WTC11 (cell line): ENCODE measurements at regions not wholly inside any gene's neighbourhood (a gene's known extent, or its start where the extent isn't known, plus 50 kb on each side); places are given as distances from the start of the nearest gene placed in this dataset.

ENCODE experiments used
- ATAC-seq: fragments of 200-7000 bp; cut with Tn5 transposase; 2 replicates; pipeline ENCODE4 v1.10.0; 2021; ENCODE audit warnings: mild to moderate bottlenecking, moderate library complexity
- CTCF ChIA-PET: fragments of 300-600 bp; sonication (Branson Sonifier 250); formaldehyde crosslinking; loops from one replicate; lab custom pipeline; 2021; ENCODE audit warnings: antibody characterized with exemption; lab: Charles Lee
- POLR2A ChIA-PET: fragments of 350-600 bp; sonication (Branson Sonifier 250); formaldehyde crosslinking; loops from one replicate; lab custom pipeline; 2021; ENCODE audit warnings: antibody characterized with exemption; lab: Charles Lee
- DNase-seq: peaks from one replicate; pipeline ENCODE4 v3.0.0; 2021; ENCODE audit warnings: low spot score
- H3K27ac Mint-ChIP-seq: 2 replicates; pipeline ENCODE4 v1.8.0; 2021; ENCODE audit warnings: mixed read lengths
- H3K27me3 Mint-ChIP-seq: 2 replicates; pipeline ENCODE4 v1.8.0; 2021; ENCODE audit warnings: low read depth, mild to moderate bottlenecking, moderate library complexity, mixed read lengths
- H3K36me3 Mint-ChIP-seq: 2 replicates; pipeline ENCODE4 v1.8.0; 2021; ENCODE audit warnings: mixed read lengths
- H3K4me1 Mint-ChIP-seq: 2 replicates; pipeline ENCODE4 v1.8.0; 2022; ENCODE audit warnings: mixed read lengths
- H3K4me3 Mint-ChIP-seq: 2 replicates; pipeline ENCODE4 v1.8.0; 2021; ENCODE audit warnings: mild to moderate bottlenecking, moderate library complexity, mixed read lengths
- H3K9me3 Mint-ChIP-seq: 2 replicates; pipeline ENCODE4 v1.8.0; 2021; ENCODE audit warnings: mixed read lengths
- CREM ChIP-seq: sonication (generic); formaldehyde crosslinking; IDR thresholded peaks from 2 replicates; pipeline ENCODE4 v1.8.1; 2022; ENCODE audit warnings: mild to moderate bottlenecking, missing genetic modification reagents, moderate library complexity
- FOXP1 ChIP-seq: sonication (generic); formaldehyde crosslinking; IDR thresholded peaks from 2 replicates; pipeline ENCODE4 v1.8.0; 2022; ENCODE audit warnings: missing genetic modification reagents, mild to moderate bottlenecking, moderate library complexity, borderline replicate concordance
- MYBL2 ChIP-seq: sonication (generic); formaldehyde crosslinking; IDR thresholded peaks from 2 replicates; pipeline ENCODE4 v1.8.1; 2023; ENCODE audit warnings: mild to moderate bottlenecking, moderate library complexity, missing genetic modification reagents
- NFE2L1 ChIP-seq: sonication (generic); formaldehyde crosslinking; IDR thresholded peaks from 2 replicates; pipeline ENCODE4 v1.8.1; 2023; ENCODE audit warnings: missing genetic modification reagents
- SMAD4 ChIP-seq: sonication (generic); formaldehyde crosslinking; IDR thresholded peaks from 2 replicates; pipeline ENCODE4 v1.8.0; 2022; ENCODE audit warnings: mild to moderate bottlenecking, missing genetic modification reagents
- TEAD1 ChIP-seq: sonication (generic); formaldehyde crosslinking; IDR thresholded peaks from 2 replicates; pipeline ENCODE4 v1.8.0; 2022; ENCODE audit warnings: mild to moderate bottlenecking, missing genetic modification reagents
- TEAD4 ChIP-seq: sonication (generic); formaldehyde crosslinking; IDR thresholded peaks from 2 replicates; pipeline ENCODE4 v1.8.0; 2022; ENCODE audit warnings: mild to moderate bottlenecking, missing genetic modification reagents
- ZNF219 ChIP-seq: sonication (generic); formaldehyde crosslinking; IDR thresholded peaks from 2 replicates; pipeline ENCODE4 v1.8.0; 2023; ENCODE audit warnings: missing genetic modification reagents, mild to moderate bottlenecking, borderline replicate concordance
- ZNF317 ChIP-seq: sonication (generic); formaldehyde crosslinking; IDR thresholded peaks from 2 replicates; pipeline ENCODE4 v1.8.1; 2023; ENCODE audit warnings: low read depth, mild to moderate bottlenecking, moderate library complexity, missing genetic modification reagents, borderline replicate concordance
- TF ChIP-seq, protein P1 (sequence below): sonication (generic); formaldehyde crosslinking; IDR thresholded peaks from 2 replicates; pipeline ENCODE4 v1.8.1; 2023; ENCODE audit warnings: mild to moderate bottlenecking, missing genetic modification reagents, borderline replicate concordance
- TF ChIP-seq, protein P2 (sequence below): fragments of 250-450 bp; sonication (Bioruptor Pico); IDR thresholded peaks from 2 replicates; pipeline ENCODE4 v1.9.0; 2021; ENCODE audit warnings: mild to moderate bottlenecking
- TF ChIP-seq, protein P3 (sequence below): fragments of 250-450 bp; sonication (Bioruptor Pico); IDR thresholded peaks from 2 replicates; pipeline ENCODE4 v1.9.0; 2021; ENCODE audit warnings: moderate library complexity, mild to moderate bottlenecking, inconsistent platforms, borderline replicate concordance
- TF ChIP-seq, protein P4 (sequence below): fragments of 250-450 bp; sonication (Bioruptor Pico); IDR thresholded peaks from 2 replicates; pipeline ENCODE4 v1.9.0; 2021; ENCODE audit warnings: mild to moderate bottlenecking, borderline replicate concordance
- TF ChIP-seq, protein P5 (sequence below): sonication (generic); formaldehyde crosslinking; IDR thresholded peaks from 2 replicates; pipeline ENCODE4 v1.8.0; 2023; ENCODE audit warnings: missing genetic modification reagents, mild to moderate bottlenecking, borderline replicate concordance
- TF ChIP-seq, protein P6 (sequence below): sonication (generic); formaldehyde crosslinking; IDR thresholded peaks from 2 replicates; pipeline ENCODE4 v1.8.0; 2022; ENCODE audit warnings: mild to moderate bottlenecking, missing genetic modification reagents
- TF ChIP-seq, protein P7 (sequence below): sonication (generic); formaldehyde crosslinking; IDR thresholded peaks from 2 replicates; pipeline ENCODE4 v1.8.1; 2023; ENCODE audit warnings: mild to moderate bottlenecking, moderate library complexity, missing genetic modification reagents
- TF ChIP-seq, protein P8 (sequence below): fragments of 200-600 bp; IDR thresholded peaks from 2 replicates; pipeline ENCODE4 v1.8.0; 2022; ENCODE audit warnings: antibody characterized with exemption

DNA sequence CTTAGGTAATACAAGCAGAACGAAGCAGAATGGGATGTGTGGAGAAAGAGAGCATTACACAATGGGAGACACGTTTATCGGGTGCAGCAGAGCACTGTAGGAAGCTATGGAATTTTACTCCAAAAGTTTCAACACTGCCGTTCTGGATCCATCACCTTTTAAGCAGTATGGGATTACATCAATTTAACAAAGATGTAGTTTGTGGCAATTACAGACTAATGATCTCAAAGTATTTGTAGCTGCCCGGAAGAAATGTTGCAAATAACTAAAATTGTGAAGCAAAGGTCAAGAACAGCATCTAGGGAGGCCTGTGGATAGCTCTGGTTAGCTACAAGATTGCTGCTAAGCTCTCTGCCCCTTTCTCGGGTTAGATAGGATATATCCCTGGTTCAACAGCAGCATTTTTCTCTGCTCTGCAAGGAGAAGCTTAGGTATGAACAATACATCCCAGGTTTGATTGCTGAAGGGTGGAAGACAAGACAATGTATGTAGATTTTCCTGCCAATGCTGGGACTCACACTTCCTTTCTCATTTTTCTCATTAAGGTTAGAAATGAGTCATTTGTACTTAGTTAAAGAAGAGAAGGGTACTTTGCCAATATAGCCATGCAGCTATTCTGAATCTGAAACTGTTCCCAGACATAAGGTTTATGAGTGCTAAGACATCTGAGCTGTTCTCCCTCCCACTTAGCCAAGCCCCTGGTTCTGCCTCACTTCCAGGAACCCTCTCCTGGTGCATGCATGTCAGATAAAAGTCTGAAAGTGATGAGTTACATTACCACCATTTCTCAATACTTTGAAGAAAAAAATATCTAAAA, 75.0 kb upstream of the HIF1A start:
- POLR2A ChIA-PET, result no interaction called here
- H3K27me3 Mint-ChIP-seq, result no peaks in the 10 kb centered on the region
- no peak overlapping the region for H3K4me3 Mint-ChIP-seq
- H3K36me3 Mint-ChIP-seq, result no peaks in the 10 kb centered on the region
- H3K9me3 Mint-ChIP-seq, result peaks cover 8% of the 10 kb centered on the region
- peaks cover 18% of the 10 kb centered on the region for H3K4me1 Mint-ChIP-seq
- DNase-seq (no peak), ATAC-seq (no peak)
- CTCF ChIA-PET, result interaction anchor here (0.8 to 1.3 kb wide), 3 partner anchors 142 to 324 kb away, joined by 3 read pairs; no protein-coding TSS in a partner anchor
- no peak overlapping the region for H3K27ac Mint-ChIP-seq
- TF ChIP-seq, protein P1, sequence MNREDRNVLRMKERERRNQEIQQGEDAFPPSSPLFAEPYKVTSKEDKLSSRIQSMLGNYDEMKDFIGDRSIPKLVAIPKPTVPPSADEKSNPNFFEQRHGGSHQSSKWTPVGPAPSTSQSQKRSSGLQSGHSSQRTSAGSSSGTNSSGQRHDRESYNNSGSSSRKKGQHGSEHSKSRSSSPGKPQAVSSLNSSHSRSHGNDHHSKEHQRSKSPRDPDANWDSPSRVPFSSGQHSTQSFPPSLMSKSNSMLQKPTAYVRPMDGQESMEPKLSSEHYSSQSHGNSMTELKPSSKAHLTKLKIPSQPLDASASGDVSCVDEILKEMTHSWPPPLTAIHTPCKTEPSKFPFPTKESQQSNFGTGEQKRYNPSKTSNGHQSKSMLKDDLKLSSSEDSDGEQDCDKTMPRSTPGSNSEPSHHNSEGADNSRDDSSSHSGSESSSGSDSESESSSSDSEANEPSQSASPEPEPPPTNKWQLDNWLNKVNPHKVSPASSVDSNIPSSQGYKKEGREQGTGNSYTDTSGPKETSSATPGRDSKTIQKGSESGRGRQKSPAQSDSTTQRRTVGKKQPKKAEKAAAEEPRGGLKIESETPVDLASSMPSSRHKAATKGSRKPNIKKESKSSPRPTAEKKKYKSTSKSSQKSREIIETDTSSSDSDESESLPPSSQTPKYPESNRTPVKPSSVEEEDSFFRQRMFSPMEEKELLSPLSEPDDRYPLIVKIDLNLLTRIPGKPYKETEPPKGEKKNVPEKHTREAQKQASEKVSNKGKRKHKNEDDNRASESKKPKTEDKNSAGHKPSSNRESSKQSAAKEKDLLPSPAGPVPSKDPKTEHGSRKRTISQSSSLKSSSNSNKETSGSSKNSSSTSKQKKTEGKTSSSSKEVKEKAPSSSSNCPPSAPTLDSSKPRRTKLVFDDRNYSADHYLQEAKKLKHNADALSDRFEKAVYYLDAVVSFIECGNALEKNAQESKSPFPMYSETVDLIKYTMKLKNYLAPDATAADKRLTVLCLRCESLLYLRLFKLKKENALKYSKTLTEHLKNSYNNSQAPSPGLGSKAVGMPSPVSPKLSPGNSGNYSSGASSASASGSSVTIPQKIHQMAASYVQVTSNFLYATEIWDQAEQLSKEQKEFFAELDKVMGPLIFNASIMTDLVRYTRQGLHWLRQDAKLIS (CRISPR knock-in tag), result no peak
- no peak for TF ChIP-seq FOXP1
- TF ChIP-seq NFE2L1 (CRISPR knock-in tag), result no peak
- TF ChIP-seq, protein P2, sequence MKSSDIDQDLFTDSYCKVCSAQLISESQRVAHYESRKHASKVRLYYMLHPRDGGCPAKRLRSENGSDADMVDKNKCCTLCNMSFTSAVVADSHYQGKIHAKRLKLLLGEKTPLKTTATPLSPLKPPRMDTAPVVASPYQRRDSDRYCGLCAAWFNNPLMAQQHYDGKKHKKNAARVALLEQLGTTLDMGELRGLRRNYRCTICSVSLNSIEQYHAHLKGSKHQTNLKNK (CRISPR knock-in tag), result no peak
- TF ChIP-seq, protein P3, sequence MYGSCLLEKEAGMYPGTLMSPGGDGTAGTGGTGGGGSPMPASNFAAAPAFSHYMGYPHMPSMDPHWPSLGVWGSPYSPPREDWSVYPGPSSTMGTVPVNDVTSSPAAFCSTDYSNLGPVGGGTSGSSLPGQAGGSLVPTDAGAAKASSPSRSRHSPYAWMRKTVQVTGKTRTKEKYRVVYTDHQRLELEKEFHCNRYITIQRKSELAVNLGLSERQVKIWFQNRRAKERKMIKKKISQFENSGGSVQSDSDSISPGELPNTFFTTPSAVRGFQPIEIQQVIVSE (CRISPR knock-in tag), result no peak
- TF ChIP-seq ZNF317 (CRISPR knock-in tag), result no peak
- no peak for TF ChIP-seq ZNF219 (CRISPR knock-in tag)
- TF ChIP-seq TEAD4 (CRISPR knock-in tag), result no peak
- TF ChIP-seq, protein P4, sequence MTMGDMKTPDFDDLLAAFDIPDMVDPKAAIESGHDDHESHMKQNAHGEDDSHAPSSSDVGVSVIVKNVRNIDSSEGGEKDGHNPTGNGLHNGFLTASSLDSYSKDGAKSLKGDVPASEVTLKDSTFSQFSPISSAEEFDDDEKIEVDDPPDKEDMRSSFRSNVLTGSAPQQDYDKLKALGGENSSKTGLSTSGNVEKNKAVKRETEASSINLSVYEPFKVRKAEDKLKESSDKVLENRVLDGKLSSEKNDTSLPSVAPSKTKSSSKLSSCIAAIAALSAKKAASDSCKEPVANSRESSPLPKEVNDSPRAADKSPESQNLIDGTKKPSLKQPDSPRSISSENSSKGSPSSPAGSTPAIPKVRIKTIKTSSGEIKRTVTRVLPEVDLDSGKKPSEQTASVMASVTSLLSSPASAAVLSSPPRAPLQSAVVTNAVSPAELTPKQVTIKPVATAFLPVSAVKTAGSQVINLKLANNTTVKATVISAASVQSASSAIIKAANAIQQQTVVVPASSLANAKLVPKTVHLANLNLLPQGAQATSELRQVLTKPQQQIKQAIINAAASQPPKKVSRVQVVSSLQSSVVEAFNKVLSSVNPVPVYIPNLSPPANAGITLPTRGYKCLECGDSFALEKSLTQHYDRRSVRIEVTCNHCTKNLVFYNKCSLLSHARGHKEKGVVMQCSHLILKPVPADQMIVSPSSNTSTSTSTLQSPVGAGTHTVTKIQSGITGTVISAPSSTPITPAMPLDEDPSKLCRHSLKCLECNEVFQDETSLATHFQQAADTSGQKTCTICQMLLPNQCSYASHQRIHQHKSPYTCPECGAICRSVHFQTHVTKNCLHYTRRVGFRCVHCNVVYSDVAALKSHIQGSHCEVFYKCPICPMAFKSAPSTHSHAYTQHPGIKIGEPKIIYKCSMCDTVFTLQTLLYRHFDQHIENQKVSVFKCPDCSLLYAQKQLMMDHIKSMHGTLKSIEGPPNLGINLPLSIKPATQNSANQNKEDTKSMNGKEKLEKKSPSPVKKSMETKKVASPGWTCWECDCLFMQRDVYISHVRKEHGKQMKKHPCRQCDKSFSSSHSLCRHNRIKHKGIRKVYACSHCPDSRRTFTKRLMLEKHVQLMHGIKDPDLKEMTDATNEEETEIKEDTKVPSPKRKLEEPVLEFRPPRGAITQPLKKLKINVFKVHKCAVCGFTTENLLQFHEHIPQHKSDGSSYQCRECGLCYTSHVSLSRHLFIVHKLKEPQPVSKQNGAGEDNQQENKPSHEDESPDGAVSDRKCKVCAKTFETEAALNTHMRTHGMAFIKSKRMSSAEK (CRISPR knock-in tag), result no peak
- TF ChIP-seq, protein P5, sequence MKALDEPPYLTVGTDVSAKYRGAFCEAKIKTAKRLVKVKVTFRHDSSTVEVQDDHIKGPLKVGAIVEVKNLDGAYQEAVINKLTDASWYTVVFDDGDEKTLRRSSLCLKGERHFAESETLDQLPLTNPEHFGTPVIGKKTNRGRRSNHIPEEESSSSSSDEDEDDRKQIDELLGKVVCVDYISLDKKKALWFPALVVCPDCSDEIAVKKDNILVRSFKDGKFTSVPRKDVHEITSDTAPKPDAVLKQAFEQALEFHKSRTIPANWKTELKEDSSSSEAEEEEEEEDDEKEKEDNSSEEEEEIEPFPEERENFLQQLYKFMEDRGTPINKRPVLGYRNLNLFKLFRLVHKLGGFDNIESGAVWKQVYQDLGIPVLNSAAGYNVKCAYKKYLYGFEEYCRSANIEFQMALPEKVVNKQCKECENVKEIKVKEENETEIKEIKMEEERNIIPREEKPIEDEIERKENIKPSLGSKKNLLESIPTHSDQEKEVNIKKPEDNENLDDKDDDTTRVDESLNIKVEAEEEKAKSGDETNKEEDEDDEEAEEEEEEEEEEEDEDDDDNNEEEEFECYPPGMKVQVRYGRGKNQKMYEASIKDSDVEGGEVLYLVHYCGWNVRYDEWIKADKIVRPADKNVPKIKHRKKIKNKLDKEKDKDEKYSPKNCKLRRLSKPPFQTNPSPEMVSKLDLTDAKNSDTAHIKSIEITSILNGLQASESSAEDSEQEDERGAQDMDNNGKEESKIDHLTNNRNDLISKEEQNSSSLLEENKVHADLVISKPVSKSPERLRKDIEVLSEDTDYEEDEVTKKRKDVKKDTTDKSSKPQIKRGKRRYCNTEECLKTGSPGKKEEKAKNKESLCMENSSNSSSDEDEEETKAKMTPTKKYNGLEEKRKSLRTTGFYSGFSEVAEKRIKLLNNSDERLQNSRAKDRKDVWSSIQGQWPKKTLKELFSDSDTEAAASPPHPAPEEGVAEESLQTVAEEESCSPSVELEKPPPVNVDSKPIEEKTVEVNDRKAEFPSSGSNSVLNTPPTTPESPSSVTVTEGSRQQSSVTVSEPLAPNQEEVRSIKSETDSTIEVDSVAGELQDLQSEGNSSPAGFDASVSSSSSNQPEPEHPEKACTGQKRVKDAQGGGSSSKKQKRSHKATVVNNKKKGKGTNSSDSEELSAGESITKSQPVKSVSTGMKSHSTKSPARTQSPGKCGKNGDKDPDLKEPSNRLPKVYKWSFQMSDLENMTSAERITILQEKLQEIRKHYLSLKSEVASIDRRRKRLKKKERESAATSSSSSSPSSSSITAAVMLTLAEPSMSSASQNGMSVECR, result no peak
- TF ChIP-seq TEAD1, result no peak
- TF ChIP-seq, protein P6, sequence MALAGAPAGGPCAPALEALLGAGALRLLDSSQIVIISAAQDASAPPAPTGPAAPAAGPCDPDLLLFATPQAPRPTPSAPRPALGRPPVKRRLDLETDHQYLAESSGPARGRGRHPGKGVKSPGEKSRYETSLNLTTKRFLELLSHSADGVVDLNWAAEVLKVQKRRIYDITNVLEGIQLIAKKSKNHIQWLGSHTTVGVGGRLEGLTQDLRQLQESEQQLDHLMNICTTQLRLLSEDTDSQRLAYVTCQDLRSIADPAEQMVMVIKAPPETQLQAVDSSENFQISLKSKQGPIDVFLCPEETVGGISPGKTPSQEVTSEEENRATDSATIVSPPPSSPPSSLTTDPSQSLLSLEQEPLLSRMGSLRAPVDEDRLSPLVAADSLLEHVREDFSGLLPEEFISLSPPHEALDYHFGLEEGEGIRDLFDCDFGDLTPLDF, result no peak
- no peak for TF ChIP-seq MYBL2 (CRISPR knock-in tag)
- no peak for TF ChIP-seq SMAD4 (CRISPR knock-in tag)
- no peak for TF ChIP-seq CREM (CRISPR knock-in tag)
- TF ChIP-seq, protein P7, sequence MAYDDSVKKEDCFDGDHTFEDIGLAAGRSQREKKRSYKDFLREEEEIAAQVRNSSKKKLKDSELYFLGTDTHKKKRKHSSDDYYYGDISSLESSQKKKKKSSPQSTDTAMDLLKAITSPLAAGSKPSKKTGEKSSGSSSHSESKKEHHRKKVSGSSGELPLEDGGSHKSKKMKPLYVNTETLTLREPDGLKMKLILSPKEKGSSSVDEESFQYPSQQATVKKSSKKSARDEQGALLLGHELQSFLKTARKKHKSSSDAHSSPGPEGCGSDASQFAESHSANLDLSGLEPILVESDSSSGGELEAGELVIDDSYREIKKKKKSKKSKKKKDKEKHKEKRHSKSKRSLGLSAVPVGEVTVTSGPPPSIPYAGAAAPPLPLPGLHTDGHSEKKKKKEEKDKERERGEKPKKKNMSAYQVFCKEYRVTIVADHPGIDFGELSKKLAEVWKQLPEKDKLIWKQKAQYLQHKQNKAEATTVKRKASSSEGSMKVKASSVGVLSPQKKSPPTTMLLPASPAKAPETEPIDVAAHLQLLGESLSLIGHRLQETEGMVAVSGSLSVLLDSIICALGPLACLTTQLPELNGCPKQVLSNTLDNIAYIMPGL, result no peak
- TF ChIP-seq, protein P8, sequence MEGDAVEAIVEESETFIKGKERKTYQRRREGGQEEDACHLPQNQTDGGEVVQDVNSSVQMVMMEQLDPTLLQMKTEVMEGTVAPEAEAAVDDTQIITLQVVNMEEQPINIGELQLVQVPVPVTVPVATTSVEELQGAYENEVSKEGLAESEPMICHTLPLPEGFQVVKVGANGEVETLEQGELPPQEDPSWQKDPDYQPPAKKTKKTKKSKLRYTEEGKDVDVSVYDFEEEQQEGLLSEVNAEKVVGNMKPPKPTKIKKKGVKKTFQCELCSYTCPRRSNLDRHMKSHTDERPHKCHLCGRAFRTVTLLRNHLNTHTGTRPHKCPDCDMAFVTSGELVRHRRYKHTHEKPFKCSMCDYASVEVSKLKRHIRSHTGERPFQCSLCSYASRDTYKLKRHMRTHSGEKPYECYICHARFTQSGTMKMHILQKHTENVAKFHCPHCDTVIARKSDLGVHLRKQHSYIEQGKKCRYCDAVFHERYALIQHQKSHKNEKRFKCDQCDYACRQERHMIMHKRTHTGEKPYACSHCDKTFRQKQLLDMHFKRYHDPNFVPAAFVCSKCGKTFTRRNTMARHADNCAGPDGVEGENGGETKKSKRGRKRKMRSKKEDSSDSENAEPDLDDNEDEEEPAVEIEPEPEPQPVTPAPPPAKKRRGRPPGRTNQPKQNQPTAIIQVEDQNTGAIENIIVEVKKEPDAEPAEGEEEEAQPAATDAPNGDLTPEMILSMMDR, result no peak
